ENCODE measurements at regions not wholly inside any gene's neighbourhood (a gene's known extent, or its start where the extent isn't known, plus 50 kb on each side); places are given as distances from the start of the nearest gene placed in this dataset.

DNA sequence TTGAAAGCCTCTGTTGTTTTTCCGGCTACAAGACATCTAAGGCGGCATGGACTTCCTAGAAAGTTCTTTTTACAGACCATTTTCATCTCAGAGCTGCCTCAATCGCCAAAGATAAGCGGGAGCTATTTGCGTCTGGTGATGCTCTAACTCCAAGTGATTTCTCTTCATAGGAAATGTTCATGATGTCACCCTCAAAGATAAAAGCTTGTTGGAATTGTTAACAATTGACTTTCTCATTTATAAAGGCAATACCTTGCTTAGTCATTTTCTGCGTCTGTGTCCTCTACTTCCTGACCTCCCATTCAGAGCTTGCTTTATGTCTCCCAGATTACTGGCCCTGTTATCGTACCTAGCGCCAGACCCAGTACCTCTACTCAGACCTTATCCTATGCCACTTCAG lies 259.0 kb upstream of the G2E3 start:
- TF ChIP-seq, protein P1, sequence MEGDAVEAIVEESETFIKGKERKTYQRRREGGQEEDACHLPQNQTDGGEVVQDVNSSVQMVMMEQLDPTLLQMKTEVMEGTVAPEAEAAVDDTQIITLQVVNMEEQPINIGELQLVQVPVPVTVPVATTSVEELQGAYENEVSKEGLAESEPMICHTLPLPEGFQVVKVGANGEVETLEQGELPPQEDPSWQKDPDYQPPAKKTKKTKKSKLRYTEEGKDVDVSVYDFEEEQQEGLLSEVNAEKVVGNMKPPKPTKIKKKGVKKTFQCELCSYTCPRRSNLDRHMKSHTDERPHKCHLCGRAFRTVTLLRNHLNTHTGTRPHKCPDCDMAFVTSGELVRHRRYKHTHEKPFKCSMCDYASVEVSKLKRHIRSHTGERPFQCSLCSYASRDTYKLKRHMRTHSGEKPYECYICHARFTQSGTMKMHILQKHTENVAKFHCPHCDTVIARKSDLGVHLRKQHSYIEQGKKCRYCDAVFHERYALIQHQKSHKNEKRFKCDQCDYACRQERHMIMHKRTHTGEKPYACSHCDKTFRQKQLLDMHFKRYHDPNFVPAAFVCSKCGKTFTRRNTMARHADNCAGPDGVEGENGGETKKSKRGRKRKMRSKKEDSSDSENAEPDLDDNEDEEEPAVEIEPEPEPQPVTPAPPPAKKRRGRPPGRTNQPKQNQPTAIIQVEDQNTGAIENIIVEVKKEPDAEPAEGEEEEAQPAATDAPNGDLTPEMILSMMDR (conservative IDR thresholded peaks at IDR 0.05; ENCODE audit: low read length) = no peak
- TF ChIP-seq EZH2phosphoT487 (IDR thresholded peaks at IDR 0.05; ENCODE audit: borderline replicate concordance) = no peak

Data from Loucy (cell line).